ENCODE measurements at regions not wholly inside any gene's neighbourhood (a gene's known extent, or its start where the extent isn't known, plus 50 kb on each side); places are given as distances from the start of the nearest gene placed in this dataset.
"Not testable (repeated sequence)": the region's sequence is repeated elsewhere in the genome, so short reads cannot be mapped to it uniquely, and the experiment has no call there.

DNA sequence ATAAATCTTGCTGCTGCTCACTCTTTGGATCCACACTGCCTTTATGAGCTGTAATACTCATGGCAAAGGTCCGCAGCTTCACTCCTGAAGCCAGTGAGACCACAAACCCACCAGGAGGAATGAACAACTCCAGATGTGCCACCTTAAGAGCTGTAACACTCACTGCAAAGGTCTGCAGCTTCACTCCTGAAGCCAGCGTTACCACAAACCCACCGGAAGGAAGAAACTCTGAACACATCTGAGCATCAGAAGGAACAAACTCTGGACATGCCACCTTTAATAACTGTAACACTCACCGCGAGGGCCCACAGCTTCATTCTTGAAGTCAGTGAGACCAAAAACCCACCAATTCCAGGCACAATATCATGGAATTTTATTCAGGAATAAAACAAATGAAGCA lies 1635.9 kb upstream of the SLC39A10 start:
- DNase-seq, result not testable (repeated sequence)

DNA sequence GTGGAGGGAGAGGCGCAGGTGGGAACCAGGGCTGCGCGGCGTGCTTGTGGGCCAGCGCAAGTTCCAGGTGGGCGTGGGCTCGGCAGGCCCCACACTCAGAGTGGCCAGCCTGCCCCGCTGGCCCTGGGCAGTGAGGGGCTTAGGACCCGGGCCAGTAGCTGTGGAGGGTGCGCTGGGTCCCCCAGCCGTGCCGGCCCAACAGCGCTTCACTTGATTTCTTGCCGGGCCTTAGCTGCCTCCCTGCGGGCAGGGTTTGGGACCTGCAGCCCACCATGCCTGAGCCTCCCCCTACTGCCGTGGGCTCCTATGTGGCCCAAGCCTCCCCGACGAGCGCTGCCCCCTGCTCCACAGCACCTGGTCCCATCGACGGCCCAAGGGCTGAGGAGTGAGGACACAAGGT lies 1636.9 kb upstream of the SLC39A10 start:
- DNase-seq, result no peak

DNA sequence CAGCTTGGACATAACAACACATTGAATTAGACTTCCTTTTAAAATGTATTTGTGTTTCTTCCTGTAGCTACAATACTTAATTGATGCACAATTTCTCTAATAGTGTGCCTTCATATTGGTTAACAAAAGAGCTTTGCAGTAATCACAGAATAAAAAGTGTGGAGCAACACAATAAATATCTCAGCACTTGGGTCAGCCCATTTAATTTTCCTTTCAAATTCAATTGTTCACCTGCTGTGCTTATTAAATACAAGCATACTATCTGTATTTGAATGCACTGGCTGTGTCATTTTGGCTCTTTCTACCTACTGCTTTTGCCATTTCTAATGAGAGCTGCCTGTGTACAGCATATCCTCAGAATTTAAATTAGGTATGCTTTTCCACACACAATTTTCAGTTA lies 1641.3 kb upstream of the SLC39A10 start:
- DNase-seq, result no peak

DNA sequence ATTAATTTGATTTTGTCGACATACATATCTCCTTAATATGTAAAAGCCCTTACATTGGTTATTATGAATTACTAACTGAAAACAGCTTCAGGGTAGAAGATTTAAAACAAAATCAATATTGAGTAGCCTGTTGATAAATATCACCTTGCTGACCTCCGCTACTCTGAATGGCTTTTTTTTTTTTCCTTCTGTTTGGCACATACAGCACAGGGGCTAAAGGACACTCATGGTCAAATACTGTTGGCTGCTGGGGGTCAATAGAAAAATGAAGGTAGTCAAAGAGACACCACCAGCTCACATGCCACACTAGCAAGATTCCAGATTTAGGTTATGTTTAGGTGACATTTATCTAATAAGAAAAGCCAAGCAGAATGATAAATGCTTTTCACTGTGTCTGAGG lies 1642.4 kb upstream of the SLC39A10 start:
- no peak for DNase-seq

DNA sequence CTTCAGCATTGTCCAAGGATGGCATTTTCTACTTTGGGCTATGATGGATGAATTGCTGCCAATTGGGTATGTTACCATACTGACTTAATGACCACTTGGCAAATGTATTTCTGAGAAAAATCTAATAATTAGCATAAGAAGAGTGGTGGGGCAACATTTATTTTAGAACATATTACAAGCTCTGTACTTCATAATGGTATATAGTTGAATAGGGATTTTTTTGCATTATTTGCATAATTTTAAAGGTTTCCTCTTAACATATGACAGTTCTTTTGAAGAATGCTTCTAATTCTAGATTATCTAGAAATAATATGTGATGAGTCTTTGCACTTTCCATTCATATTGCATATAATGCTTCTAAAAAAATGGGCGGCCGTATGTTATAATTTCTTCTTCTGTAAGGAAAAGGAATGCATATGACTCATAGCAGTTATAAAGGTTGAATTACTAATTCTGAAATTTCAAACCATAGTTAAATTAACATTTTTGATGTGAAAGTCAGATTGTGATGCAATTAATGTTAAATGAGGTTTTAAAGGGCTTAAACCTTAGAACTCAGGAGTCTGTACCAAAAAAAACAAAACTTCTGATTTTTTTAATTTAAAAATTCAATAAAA lies 1652.3 kb upstream of the SLC39A10 start:
- no peak for DNase-seq

DNA sequence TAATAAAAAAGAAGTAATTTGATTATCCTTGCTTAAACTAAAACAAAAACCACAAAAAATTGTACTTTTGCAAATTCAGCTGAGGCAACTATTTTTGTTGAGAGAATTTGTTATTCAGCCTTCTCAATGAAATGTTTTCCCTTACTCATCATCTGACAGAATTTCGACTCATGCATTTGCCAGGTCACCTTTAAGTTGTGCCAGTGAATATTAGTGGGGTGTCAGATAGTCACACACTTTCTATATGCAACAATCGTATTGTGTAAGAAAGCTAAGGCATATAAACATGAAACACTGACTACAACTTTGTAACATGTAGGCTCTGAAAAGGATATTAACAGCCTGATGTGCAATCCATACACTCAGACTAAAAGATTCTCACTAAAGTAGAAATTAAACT lies 1653.1 kb upstream of the SLC39A10 start:
- DNase-seq, result no peak

DNA sequence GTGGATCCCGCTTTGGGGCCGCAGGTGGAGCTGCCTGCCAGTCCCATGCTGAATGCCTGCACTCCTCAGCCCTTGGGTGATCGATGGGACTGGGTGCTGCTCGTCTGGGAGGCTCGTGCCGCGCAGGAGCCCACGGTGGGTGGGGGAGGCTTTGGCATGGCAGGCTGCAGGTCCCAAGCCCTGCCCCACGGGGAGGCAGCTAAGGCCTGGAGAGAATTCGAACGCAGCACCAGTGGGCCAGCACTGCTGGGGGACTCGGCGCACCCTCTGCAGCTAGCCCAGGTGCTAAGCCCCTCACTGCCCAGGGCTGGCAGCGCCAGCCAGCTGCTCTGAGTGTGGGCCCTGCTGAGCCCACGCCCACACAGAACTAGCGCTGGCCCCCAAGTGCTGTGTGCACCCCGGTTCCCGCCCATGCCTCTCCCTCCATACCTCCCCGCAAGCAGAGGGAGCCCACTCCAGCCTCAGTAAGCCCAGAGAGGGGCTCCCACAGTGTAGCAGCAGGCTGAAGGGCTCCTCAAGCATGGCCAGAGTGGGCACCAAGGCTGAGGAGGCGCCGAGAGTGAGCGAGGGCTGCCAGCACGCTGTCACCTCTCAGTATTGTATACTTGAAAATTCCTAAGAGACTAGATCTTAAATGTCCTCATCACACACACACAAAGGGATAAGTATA lies 1654.2 kb upstream of the SLC39A10 start:
- no peak for DNase-seq

DNA sequence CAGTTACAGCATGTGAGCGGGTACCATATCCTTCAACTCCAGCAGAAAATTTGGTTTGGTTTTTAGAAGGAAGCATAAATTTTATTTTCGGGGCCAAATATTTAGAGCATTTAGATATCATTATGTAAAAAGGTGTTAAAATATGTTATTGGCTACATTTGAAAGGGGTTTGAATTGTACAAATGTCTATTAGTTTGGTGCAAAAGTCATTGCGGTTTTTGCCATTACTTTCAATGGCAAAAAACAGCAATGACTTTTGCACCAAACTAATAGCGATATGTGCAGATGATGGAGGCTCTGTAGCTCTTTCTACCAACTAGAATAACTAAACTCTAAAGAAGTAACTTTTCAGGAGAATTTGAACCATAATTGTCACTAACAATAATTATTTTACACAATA lies 1666.2 kb upstream of the SLC39A10 start:
- DNase-seq, result no peak

DNA sequence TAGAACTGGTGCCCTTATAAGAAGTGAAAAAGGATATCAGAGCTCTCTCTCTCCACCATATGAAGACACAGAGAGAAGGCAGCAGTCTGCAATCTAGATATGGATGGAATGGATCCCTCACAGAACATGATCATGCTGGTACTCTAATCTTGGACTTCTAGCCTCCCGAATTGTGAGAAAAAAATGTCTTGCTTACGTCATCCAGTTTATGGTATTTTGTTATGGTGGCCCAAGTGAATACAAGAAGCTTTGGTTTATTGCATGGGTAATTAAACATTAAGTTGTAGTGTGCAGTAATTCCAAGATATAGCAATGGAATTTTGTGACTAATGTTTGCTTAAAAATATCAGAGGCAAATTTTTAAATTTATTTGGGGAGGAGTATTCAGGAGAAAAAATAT lies 1667.4 kb upstream of the SLC39A10 start:
- DNase-seq, result no peak

DNA sequence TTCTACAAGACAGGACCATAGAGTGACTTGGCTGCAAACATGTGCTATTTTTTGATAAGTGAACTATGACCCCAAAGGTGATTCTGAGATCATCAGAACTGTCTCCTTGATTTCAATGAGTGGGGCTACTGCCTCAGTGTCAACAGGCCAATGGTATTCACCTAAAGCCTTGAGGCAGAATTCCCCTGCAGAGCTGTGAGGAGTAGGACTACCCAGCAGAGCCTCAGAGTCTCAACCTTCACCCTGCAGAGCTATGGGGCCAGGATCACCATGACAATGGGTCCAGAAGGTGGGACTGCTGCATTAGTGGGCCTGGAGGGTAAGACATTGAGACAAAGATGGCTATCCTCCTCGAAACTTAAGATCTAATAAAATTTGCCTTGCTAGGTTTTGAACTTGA lies 1668.2 kb upstream of the SLC39A10 start:
- DNase-seq, result no peak

DNA sequence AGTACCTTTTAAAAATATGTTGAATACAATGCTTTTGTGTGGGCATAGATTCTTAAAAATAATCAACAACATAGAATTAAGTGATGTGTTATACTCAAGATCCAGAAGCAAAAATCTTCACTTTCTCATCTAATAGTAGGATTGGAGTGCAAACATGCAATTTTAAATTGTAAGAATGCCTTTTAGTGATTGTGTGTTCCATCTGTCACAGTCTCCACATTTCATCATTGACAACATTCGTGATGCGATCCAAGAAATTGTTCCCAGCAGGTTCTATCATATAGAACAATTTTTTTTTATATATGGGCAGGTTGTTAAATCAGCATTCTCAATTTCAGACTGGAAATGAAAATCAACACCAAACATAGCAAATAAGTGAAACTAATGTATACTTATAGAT lies 1671.8 kb upstream of the SLC39A10 start:
- DNase-seq, result no peak

DNA sequence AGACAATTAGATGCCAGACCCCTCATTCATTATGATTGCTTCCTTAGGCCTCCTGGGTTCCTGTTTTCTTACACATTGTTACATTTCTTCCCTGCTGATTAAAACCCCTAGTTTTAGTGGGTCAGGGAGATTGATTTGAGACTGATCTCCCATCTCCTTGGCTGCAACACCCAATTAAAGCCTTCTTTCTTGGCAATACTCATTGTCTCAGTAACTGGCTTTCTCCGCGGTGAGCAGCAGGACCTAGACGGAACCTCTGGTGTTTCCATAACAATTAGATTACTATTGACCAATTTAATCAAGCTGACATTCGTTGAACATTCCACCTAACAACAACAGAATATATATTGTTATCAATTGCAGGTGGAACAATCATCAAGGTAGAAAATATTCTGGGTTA lies 1676.4 kb upstream of the SLC39A10 start:
- no peak for DNase-seq

DNA sequence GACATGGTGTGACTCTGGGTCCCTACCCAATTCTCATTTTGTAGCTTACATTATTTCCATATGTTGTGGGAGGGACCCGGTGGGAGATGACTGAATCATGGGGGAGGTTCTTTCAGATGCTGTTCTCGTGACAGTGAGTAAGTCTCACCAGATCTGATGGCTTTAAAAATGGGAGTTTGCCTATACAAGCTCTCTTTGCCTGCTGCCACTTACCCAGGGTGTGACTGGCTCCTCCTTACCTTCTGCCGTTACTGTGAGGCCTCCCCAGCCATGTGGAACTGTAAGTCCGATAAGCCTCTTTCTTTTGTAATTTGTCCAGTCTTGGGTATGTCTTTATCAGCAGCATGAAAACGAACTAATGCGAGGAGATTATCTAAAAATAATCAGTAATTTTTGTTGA lies 1683.2 kb upstream of the SLC39A10 start:
- DNase-seq, result no peak

DNA sequence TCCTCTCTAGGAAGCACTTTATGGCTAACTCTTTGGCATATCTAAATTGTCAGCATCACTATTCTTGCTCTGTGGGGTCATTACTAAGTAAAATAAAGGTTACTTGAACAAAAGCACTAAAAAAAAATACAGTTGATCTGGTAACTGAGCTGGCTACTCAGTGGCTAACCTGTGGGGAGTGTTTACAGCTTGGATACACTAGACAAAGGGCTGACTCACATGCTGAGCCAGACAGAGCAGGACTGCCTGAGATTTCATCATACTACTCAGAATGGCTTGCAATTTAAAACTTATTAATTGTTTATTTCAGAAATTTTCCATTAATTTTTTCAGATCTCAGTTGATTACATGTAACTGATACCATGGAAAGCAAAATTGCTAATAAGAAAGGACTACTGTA lies 1690.4 kb upstream of the SLC39A10 start:
- no peak for DNase-seq

DNA sequence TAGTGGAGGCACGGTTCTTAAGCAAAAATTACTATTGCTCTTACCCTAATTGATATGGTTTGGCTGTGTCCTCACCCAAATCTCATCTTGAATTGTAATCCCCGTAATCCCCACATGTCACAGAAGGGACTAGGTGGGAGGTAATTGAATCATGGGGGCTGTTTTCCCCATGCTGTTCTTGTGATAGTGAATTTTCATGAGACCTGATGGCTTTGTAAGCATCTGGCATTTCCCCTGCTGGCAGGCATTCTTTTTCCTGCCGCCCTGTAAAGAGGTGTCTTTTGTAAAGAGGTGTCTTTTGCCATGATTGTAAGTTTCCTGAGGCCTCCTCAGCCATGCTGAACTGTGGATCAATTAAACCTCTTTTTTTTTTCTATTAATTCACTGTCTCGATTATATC lies 1691.8 kb upstream of the SLC39A10 start:
- DNase-seq, result no peak

DNA sequence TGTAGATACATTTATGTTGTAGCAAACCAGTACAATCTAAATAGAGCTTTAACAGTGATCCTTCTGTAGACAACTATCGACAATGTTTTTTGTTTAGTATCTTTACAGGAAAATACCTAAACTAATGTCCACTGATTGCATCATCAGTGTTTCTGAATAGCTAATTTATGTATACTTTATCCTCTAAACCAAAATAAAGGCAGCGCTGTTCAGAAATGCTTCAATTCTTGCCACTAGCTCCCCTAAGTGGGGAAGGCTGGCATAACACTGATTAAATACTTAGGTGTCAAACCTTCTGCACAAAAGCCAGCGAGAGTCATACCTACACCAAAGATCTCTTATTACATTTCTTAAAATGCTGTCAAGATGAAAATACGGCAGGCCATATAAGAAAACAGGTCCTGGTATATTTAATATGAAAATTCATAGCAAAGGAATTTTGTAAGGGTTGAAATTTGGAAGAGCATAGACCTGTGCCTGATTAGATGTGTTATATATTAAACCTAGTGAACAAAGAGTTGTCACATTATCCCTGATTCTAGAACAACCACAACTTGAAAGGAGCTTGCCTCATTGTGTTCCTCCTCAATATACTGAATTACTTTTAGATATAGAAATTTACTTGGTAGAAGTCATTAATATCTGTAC lies 1693.4 kb upstream of the SLC39A10 start:
- no peak for DNase-seq

DNA sequence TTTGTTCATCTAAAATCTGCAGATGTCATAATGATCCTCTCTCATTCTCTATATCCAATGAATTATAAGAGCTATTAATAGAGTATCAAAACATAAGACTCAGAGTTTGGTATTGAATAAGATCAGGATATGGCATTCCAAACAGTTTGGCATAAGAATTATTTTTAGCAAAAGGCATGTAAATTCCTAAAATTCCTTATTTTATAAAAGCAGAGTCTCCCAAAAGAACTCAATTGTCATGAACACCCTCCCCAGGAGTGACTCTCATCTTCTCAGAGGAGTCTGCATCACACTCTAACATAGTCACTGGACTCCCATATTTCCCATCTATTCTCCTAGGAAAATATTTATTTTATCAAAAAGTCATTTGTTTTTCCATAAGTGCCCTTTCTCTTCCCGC lies 1710.2 kb upstream of the SLC39A10 start:
- DNase-seq, result no peak

DNA sequence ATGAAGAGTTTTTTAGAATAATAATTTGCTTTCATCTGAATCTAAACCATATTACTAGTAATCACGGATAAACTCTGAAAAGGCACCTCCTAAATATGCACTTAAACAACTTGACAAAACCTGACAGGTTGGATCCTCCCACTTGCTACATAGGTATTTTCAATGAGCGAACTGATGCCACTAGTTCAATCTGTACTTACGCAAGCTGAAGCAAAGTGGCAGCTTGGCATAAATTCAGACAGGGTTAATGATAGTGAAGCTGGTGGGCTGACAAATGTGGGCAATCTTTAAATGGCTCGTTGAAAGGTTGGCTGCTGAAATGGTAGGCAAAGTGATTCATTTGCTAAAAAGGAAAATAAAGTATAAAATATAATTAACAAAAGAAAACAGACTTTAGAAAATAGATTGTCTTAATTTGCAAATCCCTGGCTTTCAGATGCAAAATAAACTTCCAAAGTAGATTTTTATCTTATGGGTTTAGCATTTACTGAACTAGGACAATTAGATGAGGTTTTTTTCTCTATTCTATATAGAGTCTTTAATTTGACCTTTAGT lies 1713.5 kb upstream of the SLC39A10 start:
- no peak for DNase-seq

DNA sequence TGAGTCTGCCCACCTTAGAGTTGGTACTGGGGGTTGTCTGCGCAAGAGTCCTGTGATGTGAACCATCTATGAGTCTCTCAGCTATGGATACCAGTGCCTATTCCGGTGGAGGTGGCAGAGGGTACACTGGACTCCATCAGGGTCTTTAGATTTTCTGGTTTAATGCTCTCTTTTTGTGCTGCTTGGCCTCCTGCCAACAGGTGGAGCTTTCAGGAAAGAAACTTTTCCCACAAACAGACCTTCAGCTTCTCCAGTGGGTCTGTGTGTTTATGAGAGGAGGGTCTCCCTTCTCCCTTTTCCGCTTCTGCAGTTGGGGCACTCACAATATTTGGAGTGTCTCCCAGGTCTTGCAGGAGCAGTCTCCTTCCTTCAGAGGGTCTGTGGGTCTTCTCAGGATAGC lies 1721.9 kb upstream of the SLC39A10 start:
- no peak for DNase-seq

DNA sequence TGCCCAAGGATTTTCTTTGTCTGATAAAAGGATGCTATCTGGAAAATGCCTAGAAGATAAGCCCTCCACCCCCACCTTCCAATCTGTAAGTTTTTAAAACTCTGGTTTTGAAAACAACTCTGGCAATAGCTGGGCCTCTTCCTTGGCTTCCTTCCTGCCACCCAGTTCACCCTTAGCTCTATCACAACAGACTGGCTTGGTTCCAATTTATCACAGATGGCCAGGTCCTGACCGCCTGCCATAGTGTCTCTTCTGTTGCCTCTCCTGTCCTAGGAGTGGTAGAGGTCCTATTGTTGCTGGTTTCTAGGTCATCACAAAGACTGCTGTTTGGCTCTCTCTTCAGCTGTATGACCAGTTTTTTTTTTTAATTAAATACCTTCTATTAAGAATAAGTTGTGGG lies 1727.9 kb upstream of the SLC39A10 start:
- DNase-seq, result no peak

DNA sequence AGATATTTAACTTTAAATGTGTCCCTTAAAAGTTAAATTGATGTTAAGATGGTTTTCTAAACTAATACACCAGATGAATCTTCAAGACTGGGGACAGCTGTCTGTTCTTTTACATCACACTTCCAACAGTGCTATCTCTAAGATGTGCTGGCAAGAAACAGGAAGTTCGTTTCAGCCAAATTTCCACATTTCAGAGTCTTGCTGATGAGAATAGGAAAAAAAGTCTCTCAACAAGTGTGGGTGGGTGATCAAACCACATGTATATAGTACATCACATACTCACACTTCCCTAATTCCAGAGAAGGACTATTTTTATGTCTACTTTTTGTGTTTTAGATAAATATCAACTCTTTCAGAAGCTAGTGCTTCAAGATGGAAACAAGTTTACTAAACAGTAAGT lies 1712.8 kb upstream of the TMEFF2 start:
- no peak for DNase-seq

DNA sequence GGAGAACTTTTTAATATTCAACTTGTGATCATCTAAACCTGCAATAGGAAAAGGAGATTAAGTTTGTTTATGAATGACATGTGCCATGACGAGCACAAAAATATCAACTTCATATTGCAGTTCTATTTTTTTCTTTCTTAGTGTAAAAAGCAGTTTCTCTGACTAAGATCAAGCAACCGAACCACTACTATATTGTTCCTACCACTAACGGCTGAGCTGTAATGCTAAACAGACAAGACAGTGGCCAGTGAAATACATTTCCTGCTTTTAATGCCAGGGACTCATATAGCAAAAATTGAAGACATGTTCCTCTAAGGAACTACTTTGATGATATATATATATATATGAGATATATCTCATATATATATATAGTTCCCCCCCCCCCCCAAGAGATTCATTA lies 1705.6 kb upstream of the TMEFF2 start:
- DNase-seq, result no peak

DNA sequence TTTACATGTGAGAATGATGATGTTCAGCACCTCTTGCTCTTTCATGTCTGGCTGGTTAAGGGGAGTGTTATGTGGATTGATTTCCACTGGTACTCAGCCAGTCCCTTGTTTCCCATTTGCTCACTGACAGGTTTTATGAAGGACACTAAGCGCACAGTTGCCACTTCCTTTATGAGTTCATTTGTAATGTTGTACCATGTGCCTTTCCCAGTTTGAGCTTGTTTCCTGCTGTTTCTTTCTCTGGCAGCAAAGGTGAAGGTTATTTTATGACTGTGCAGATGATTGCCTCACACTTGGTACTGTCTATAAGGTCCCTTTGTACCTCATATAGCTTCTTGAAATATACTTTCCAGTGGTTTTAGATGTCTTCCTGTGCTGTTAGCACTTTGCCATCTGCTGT lies 1700.5 kb upstream of the TMEFF2 start:
- no peak for DNase-seq

DNA sequence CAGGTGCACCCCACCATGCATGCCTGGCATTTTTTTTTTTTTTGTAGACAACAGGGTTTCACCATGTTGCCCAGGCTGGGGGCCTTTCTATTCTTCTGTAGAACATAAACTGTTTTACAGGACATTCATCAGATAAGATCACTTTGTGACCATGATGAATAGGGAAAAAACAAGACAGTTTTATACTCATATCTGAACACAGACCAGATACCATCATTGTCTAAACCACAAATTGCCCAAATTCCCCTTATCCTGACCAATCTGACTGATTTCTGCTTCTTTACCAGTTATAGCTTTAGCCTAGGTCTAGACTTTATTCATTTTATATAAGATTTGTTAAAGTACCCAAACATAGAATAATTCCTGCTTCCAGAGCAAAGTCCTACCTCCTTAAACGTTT lies 1699.3 kb upstream of the TMEFF2 start:
- no peak for DNase-seq

DNA sequence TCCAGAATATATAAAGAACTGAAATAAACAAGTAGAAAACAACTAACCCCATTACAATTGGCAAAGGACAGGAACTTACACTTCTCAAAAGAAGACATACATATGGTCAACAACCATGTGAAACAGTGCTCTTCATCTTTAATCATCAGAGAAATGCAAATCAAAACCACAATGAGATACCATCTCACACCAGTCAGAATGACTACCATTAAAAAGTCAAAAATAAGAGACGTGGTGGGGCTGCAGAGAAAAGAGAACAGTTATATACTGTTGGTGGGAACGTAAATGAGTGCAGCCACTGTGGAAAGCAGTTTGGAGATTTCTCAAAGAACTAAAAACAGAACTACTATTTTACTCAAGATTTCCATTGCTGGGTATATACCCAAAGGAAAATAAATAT lies 1696.3 kb upstream of the TMEFF2 start:
- DNase-seq, result no peak
